ENCODE measurements at regions not wholly inside any gene's neighbourhood (a gene's known extent, or its start where the extent isn't known, plus 50 kb on each side); places are given as distances from the start of the nearest gene placed in this dataset.

DNA sequence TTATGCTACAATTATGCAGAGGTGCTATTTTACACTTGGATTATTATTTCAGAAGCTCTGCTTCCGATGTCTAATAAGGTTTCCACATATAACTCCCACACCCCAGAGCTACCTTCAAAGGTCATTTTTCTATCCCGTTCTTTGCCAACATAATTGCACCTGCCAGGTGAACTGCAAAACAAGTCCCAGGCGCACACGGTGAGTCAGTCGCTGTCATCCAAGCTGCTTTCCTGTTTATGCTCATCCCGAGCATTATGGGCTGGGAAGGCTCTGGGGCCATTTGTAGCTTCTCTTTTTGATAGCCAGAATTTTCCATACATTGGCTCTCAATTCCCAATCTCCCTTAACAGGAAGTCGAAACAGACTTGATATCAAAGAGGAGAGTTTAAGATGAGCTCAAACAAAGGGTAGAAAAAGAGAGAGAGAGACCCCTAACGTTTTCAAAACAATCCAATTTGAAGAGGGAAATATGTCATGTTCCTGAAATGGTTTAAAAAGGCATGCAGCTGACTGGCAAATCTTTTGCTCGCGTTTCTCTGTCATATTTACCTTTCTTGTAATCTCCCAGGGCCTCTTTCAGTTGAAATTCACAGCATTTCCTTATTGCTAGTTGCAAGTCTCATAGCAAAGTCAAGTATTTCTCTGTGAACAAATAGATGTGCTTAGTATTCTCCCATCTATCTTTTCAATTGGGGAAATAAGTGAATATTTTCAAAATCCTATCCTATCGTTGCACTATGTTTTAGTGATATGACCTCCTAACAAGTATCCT, 815.9 kb downstream of the KCNA4 start:
- TF ChIP-seq, protein P1, sequence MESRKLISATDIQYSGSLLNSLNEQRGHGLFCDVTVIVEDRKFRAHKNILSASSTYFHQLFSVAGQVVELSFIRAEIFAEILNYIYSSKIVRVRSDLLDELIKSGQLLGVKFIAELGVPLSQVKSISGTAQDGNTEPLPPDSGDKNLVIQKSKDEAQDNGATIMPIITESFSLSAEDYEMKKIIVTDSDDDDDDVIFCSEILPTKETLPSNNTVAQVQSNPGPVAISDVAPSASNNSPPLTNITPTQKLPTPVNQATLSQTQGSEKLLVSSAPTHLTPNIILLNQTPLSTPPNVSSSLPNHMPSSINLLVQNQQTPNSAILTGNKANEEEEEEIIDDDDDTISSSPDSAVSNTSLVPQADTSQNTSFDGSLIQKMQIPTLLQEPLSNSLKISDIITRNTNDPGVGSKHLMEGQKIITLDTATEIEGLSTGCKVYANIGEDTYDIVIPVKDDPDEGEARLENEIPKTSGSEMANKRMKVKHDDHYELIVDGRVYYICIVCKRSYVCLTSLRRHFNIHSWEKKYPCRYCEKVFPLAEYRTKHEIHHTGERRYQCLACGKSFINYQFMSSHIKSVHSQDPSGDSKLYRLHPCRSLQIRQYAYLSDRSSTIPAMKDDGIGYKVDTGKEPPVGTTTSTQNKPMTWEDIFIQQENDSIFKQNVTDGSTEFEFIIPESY (IDR thresholded peaks at IDR 0.05; ENCODE audit: extremely low read depth, insufficient replicate concordance, low read length): no peak
- TF ChIP-seq JUND (IDR thresholded peaks at IDR 0.05) (no peak), EZH2 (IDR thresholded peaks at IDR 0.05) (no peak), TCF7L2 (IDR thresholded peaks at IDR 0.05; ENCODE audit: borderline replicate concordance, extremely low read depth, insufficient read depth, insufficient read length) (no peak), CEBPB (IDR thresholded peaks at IDR 0.05; ENCODE audit: low read depth) (no peak), FOSL1 (IDR thresholded peaks at IDR 0.05; ENCODE audit: low read depth) (no peak), EGR1 (IDR thresholded peaks at IDR 0.05; ENCODE audit: low read depth) (no peak), ELF1 (IDR thresholded peaks at IDR 0.05; ENCODE audit: borderline replicate concordance, low read depth) (no peak), YY1 (IDR thresholded peaks at IDR 0.05; ENCODE audit: extremely low read depth, insufficient replicate concordance, low read depth, low read length) (no peak)
- TF ChIP-seq, protein P2, sequence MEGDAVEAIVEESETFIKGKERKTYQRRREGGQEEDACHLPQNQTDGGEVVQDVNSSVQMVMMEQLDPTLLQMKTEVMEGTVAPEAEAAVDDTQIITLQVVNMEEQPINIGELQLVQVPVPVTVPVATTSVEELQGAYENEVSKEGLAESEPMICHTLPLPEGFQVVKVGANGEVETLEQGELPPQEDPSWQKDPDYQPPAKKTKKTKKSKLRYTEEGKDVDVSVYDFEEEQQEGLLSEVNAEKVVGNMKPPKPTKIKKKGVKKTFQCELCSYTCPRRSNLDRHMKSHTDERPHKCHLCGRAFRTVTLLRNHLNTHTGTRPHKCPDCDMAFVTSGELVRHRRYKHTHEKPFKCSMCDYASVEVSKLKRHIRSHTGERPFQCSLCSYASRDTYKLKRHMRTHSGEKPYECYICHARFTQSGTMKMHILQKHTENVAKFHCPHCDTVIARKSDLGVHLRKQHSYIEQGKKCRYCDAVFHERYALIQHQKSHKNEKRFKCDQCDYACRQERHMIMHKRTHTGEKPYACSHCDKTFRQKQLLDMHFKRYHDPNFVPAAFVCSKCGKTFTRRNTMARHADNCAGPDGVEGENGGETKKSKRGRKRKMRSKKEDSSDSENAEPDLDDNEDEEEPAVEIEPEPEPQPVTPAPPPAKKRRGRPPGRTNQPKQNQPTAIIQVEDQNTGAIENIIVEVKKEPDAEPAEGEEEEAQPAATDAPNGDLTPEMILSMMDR (IDR thresholded peaks at IDR 0.05 in 2 of 3, conservative IDR thresholded peaks at IDR 0.05 in 1 of 3; ENCODE audit: borderline replicate concordance in 1 of 3, insufficient read depth in 1 of 3, low read depth in 2 of 3, low read length in 2 of 3): no peak
- TF ChIP-seq, protein P3, sequence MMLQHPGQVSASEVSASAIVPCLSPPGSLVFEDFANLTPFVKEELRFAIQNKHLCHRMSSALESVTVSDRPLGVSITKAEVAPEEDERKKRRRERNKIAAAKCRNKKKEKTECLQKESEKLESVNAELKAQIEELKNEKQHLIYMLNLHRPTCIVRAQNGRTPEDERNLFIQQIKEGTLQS (IDR thresholded peaks at IDR 0.05): no peak

More for the DNA sequence above, 815.9 kb downstream of the KCNA4 start:
- H3K79me2 ChIP-seq (ENCODE audit: insufficient read depth, low read length): no peaks in the 10 kb centered on the region
- H3K9me3 ChIP-seq (ENCODE audit: control insufficient read depth in 1 of 2, insufficient read depth in 1 of 2, low read depth in 1 of 2, low read length in 2 of 2): no peaks in the 10 kb centered on the region
- H4K20me1 ChIP-seq (ENCODE audit: insufficient read depth): no peaks in the 10 kb centered on the region
- intact Hi-C loops (cut with micrococcal nuclease): no loop called here
- no peak overlapping the region for H3K4me3 ChIP-seq (replicated peaks in 1 of 2; ENCODE audit: low read depth in 1 of 2, low read length in 2 of 2)
- DNase-seq (ENCODE audit: low read depth, low spot score) (no peak), ATAC-seq (no peak)
- no peak overlapping the region for H3K4me2 ChIP-seq (ENCODE audit: low read length)
- H3K27me3 ChIP-seq (ENCODE audit: insufficient read depth, low read length): no peaks in the 10 kb centered on the region
- H2AFZ ChIP-seq (ENCODE audit: low read depth, low read length, poor library complexity, severe bottlenecking): no peak overlapping the region
- no peak overlapping the region for H3K27ac ChIP-seq (ENCODE audit: low read depth, low read length)
- no peaks in the 10 kb centered on the region for H3K4me1 ChIP-seq (ENCODE audit: control insufficient read depth in 1 of 2, insufficient read depth in 2 of 2, low read length in 2 of 2)
- no TSS peak for BruUV-seq (replicated peaks)
- H3K9ac ChIP-seq (ENCODE audit: low read length): no peak overlapping the region
- H3K9me2 ChIP-seq (ENCODE audit: insufficient read depth): no peaks in the 10 kb centered on the region
- CTCF ChIA-PET: no interaction called here
- H3K36me3 ChIP-seq (ENCODE audit: control insufficient read depth in 1 of 2, insufficient read depth in 2 of 2, low read length in 2 of 2): no peaks in the 10 kb centered on the region
- POLR2A ChIA-PET: no interaction called here
- RAD21 ChIA-PET (ENCODE audit: low non-redundant PET in 1 of 2, low total read pairs in 2 of 2, uncharacterized antibody in 2 of 2, unreplicated experiment in 2 of 2): no interaction called here
